RPMI7951 (cell line): ENCODE measurements at regions not wholly inside any gene's neighbourhood (a gene's known extent, or its start where the extent isn't known, plus 50 kb on each side); places are given as distances from the start of the nearest gene placed in this dataset.
"Not testable (repeated sequence)": the region's sequence is repeated elsewhere in the genome, so short reads cannot be mapped to it uniquely, and the experiment has no call there.

Source experiments
- DNase-seq: peaks from one replicate; pipeline ENCODE4 v3.0.0-alpha.2; 2012; ENCODE audit warnings: low read depth

GRCh38 chr7:142636751-142637150 is 112.5 kb upstream of the PRSS1 start:
- no peak for DNase-seq

DNA sequence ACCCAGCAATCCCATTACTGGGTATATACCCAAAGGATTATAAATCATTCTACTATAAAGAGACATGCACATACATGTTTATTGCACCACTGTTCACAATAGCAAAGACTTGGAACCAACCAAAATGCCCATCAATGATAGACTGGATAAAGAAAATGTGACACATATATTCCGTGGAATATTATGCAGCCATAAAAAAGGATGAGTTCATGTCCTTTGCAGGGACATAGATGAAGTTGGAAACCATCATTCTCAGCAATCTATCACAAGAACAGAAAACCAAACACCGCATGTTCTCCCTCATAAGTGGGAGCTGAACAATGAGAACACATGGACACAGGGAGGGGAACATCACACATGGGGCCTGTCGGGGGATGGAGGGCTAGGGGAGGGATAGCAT is 113.2 kb upstream of the PRSS1 start:
- DNase-seq, result not testable (repeated sequence)

- DNase-seq, result peak; percentile 75
These were observed 116.8 kb upstream of the PRSS1 start for GRCh38 chr7:142632271-142633134.

GRCh38 chr7:142629588-142630260 is 119.5 kb upstream of the PRSS1 start:
- DNase-seq, result peak; percentile 61

DNA sequence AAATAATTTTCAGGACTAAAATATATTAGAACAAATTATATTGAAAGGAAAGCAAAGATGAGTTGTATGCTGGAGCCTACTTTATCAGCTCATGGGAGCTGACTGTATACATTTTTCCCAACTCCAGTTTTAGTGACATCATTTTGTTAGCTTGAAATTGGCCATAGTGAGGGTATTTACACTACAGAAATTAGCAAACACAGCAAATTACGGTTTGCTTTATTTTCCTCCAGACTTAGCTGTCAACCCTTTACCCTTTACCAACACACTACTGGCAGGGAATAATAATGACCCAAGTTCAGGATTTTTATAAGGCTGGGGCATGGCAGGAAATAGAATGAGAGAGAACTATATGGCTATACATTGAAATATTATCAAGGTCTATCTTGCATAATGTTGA is 120.3 kb upstream of the PRSS1 start:
- DNase-seq, result no peak

- DNase-seq, result peak; percentile 73
These were observed 122.0 kb upstream of the PRSS1 start for GRCh38 chr7:142627223-142627622.

DNA sequence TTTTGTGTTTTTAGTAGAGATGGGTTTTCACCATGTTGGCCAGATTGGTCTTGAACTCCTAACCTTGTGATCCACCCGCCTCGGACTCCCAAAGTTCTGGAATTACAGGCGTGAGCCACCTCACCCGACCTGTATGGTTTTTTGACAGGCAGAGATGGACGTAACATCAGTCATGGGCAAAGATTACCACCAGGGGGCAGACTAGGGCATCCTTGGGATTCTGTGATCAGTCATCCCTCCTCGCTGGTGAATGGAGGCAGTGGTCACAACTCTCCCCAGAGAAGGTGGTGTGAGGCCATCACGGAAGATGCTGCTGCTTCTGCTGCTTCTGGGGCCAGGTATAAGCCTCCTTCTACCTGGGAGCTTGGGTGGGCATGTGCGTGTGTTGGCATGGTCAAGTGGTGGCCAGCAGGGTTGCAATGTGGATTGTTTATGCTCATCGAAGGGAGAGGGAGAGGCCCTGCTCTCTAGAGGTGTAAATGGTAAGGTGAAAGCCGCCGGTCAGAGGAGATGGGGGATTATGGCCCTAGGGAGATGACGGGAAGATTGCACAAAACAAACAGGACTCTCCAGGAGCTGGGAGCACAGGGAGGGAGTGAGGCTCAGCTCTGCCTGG is 122.7 kb upstream of the PRSS1 start:
- peak; percentile 71 for DNase-seq

- DNase-seq, result not testable (repeated sequence)
These were observed 124.1 kb upstream of the PRSS1 start for GRCh38 chr7:142625216-142625615.

- DNase-seq, result no peak
These were observed 128.9 kb upstream of the PRSS1 start for GRCh38 chr7:142620402-142620801.

DNA sequence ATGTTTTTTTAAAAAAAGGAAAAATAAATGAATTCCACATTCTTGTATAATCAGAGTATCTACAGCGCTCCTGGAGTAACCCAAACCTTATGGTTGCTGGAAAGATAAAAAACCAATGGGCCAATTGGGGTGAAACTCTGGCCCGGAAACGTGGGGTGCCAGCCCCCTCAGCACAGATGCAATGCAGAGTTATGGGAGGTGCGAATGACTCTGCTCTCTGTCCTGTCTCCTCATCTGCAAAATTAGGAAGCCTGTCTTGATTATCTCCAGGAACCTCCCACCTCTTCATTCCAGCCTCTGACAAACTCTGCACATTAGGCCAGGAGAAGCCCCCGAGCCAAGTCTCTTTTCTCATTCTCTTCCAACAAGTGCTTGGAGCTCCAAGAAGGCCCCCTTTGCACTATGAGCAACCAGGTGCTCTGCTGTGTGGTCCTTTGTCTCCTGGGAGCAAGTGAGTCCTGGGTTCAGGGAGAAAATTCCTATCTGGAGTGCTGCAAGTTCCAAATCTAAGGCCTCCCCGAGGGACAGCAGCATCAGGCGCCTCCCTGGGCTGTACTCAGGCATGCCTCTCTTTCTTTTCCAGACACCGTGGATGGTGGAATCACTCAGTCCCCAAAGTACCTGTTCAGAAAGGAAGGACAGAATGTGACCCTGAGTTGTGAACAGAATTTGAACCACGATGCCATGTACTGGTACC is 130.5 kb upstream of the PRSS1 start:
- DNase-seq, result no peak

DNA sequence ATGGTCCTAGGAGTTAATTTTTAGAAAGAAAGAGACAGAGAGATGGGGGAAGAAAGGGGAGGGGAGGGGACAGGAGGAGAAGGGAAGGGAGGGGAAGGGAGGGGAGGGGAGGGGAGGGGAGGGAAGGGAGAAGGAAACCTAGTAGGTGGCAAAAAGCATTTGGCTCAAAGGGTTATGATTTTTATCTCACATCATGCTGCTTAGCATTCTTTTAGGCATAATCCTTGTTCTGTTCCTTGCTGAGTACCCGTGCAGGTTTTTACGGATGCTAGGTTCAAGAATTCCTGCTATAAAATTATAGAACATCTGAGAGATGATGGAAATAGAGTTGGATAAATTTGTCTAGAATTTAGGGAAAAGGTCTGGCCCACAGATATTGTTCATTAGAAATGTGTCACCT is 132.4 kb upstream of the PRSS1 start:
- DNase-seq, result no peak

DNA sequence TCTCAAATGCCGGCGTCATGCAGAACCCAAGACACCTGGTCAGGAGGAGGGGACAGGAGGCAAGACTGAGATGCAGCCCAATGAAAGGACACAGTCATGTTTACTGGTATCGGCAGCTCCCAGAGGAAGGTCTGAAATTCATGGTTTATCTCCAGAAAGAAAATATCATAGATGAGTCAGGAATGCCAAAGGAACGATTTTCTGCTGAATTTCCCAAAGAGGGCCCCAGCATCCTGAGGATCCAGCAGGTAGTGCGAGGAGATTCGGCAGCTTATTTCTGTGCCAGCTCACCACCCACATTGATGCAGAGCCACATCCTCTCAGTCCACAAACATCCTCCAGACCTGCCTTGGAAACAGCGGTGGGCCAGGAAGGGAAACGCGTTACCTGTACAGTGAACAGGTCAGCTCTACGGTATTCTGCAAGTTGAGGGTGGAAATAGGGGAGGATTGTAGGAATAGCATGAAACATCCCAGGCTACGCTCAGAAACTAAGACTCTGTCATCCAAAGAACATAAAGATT is 133.1 kb upstream of the PRSS1 start:
- no peak for DNase-seq

- DNase-seq, result no peak
These were observed 133.8 kb upstream of the PRSS1 start for GRCh38 chr7:142615508-142615907.

DNA sequence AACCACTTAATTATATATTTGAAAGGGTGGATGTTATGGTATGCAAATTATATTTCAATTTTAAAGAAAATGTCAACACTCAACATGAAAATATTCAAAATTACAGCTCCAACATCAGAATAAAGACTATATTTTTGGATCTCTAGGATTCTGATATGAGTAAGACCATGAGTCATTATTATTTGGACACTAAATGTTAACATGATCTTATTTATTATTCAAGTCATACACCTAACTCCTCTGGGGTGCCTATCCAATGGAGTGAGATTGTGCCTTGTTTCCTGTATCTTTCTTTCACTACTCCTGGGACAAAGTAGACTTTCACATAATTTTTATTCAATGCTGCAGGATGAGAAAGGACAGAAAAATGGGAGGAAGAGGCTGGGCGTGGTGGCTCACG is 135.2 kb upstream of the PRSS1 start:
- peak; percentile 29 for DNase-seq

DNA sequence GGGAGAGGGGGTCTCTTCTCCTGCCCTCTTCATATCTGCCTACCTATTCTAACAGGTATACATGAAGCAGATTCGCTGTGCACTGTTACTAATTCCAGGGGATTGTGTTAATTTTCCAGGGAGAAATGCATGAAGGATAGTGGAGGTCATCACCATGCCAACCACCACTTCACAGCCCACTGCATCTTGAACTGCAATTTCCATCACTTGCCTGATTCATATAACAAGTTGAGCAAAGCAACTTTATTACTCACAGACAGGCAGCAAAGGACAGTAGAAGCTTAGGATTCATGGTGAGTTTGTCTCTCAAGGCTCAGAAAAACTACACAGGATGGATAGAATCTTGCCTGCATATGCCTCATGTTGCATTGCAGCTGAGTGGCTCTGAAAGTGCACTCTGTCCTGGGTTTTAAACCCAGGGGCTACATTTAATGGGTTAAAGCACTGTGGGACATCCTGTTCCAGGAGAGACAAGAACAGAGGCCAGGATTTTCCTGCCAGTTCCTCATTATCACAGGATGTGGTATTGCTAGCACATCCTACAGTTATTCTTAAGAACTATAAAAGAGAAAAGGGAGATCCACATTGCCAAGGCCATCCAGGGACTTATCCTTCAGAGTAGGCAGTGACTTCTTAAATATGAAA is 136.9 kb upstream of the PRSS1 start:
- peak; percentile 89 for DNase-seq

DNA sequence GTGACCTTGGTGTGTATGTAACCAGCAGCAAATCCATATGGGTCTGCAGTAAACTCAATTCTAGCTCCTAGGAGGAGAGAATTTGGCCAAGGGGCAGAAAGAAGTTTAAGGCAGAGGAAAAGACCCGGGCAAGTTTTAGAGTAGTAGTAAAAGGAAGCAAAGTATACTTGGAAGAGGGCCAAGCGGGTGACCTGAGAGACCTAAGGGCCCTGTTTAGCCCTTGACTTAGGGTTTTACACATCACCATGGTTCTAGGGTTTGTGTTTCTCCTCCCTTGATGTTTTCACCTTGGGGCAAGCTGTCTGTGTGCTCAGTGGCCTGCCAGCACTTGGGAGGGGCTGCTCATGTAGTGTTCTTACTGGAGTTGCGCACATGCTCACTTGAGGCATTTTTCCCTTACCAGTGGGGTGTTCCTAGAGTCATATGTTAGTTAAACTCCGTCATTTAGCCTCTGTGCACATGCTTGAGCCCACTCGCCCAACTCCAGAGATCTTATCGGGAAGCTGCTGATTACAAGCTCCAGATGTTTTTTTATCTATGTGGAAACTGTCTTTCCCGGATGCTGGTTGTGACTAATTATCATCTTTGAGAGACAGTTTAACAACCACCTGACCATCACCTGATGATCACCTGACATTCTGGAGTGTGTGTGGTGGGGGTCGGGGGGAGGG is 137.6 kb upstream of the PRSS1 start:
- peak; percentile 97 for DNase-seq

- DNase-seq, result no peak
These were observed 140.4 kb upstream of the PRSS1 start for GRCh38 chr7:142608630-142609428.

DNA sequence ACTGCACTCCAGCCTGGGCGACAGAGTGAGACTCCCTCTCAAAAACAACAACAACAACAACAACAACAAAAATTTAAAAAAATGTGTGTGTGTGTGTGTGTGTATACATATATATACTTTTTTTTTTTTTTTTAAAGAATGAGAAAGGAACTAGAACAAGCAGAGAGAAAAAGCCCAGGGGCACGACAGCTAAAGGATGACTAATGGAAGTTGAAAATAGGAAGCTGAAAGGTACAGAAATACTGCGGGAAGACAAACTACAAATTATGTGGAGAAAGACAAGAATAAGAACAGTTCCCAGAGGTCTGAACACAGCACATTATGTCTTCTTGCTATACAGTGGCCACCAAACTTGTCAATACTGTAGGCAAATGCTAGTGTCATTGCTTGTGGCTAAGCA is 141.9 kb upstream of the PRSS1 start:
- DNase-seq, result peak; percentile 78

- no peak for DNase-seq
These were observed 143.2 kb upstream of the PRSS1 start for GRCh38 chr7:142606081-142606480.

DNA sequence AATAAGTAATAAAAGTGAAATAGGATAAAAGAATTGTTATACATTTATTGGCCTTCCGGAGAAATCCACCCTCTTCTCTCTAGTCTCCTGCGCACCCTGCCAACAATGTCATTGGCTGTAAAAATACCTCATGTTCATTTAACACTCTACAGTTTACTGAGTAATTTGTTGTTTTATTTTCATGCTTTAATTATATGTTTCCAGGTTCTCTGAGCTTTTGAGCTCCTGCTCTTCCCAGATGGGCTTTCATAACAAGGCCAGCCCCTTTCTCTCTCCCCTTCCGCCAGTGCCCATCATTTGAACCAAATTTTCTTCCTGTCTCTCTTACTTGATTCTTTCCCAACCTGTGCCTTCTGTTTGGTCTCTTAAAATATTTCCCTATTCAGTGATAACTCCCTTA is 144.6 kb upstream of the PRSS1 start:
- no peak for DNase-seq
